HG03571 (cell line): ENCODE measurements at regions not wholly inside any gene's neighbourhood (a gene's known extent, or its start where the extent isn't known, plus 50 kb on each side); places are given as distances from the start of the nearest gene placed in this dataset.

Source experiments
- ATAC-seq: cut with Tn5 transposase; IDR thresholded peaks from one replicate; pipeline ENCODE4 v1.9.1; 2021; ENCODE audit not compliant: unreplicated experiment

DNA sequence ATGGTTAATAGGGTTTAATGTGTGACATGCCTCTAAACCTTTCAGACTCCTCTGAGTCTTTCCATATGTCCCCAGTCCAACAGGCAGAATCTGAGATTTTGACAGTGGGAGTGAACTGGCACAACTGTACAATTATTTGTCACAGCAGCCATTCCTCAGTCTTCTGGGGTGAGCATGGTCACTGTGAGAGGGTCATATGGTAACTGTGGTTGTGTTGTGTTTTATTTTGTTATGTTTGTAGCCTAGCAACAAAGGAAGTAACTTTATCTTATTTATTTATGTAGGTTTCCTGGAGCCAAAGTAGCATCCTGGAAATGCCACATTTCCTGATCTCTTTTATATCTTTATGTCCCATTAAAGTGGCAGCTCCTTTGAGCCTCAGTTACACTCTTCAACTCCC lies 1067.9 kb downstream of the TTLL7 start:
- ATAC-seq: no peak

DNA sequence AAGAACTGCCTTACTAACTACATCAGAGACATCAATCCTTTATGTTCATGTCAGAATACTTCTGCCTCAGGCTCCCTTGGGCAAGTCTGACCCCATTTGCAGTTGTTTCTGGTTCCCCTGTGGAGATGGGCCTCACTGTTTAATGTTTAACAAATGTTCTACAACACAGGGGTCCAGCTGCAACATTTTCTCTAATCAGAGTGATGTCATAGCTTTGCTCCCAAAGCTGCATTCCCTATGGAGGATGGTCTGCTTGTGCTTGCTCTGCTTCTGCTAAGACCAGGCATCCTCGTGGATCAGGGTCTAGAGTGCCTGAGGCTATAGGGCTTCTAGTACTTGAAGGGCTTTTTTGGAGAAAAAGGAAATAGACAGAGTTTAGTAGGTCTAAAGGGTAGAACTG lies 1071.2 kb downstream of the TTLL7 start:
- no peak for ATAC-seq

GRCh38 chr1:82924666-82925065 lies 1074.3 kb downstream of the TTLL7 start:
- ATAC-seq: no peak

DNA sequence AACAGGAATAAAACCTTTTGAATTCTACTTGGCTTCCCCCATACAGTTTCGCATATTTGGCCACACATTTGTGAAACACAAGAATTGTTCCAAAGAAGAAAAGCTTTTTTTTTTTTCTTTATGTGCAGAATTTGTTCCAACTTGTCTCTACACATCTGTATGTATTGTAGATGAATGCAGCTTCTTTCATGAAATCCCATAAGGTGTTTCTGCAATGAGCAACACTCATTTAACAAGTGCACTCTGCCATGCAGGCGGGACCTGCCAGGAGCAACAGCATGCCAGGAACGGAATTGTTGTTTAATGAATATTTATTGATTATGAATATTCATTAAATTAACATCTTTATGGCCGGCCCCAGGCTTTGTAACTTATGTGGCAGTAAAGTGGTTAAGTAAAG lies 1075.0 kb downstream of the TTLL7 start:
- no peak for ATAC-seq

DNA sequence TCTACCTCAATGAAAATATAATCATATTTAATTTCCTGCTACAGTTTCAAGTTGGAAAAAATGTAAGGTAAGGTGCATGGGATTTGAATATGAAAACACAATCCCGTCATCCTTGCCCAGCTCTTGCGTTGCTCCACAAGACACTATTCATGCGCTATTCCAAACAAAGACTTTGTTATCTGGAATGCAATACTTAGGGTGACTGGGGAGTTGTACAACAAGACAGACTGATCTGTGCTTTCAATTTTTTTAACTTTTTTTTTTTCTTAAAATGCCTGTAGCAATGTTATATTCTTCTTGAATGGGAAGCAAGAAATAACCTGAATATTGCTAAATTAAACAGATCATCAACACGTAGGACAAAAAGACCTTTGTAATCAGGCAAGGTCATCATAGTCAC lies 1077.2 kb downstream of the TTLL7 start:
- no peak for ATAC-seq

- ATAC-seq: no peak
Measured at GRCh38 chr1:82920418-82921248, 1078.3 kb downstream of the TTLL7 start.

DNA sequence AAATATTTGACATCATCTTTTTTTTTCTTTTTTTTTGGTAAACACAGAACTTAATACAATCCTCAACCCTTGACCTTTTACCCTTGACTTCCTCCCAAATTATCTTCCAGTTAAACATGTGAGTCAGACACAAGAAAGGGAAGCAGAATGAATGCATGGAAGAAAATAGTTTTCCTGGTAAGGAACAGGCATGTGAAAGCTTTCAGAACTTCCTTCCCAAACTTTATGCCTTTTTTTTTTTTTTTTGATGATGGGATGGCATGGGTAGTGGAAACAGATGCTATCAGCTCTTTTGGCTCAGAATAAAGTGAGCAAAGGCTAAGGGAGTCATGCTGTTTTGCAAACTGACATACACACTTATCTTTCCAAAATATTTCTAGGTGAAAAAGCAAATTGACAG lies 1079.1 kb downstream of the TTLL7 start:
- no peak for ATAC-seq

- no peak for ATAC-seq
Measured at GRCh38 chr1:82907313-82907712, 1091.6 kb downstream of the TTLL7 start.

- no peak for ATAC-seq
Measured at GRCh38 chr1:82903626-82904025, 1095.3 kb downstream of the TTLL7 start.

DNA sequence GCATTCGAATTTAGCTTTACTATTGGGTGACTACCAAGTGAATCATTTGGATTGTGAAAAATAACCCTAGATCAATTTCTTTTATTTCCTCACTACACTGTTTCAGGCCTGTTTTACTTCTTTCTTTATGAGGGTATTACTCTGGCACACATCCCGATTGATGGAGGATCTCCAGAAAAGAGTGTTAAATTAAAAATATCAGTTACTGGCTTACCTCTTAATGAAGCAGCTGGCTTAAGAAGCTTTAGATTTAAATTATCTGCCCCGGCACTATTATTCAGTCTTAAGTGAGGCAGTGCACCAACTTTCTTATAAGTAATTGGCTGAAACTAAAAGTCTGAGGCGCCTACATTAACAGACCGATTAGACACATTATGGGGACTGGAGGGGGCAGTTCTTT lies 1097.4 kb downstream of the TTLL7 start:
- ATAC-seq: no peak

- no peak for ATAC-seq
Measured at GRCh38 chr1:82901118-82901517, 1097.8 kb downstream of the TTLL7 start.

- no peak for ATAC-seq
Measured at GRCh38 chr1:82899017-82899416, 1098.3 kb downstream of the ADGRL2 start.

- no peak for ATAC-seq
Measured at GRCh38 chr1:82897549-82897948, 1096.8 kb downstream of the ADGRL2 start.

- no peak for ATAC-seq
Measured at GRCh38 chr1:82896036-82896435, 1095.3 kb downstream of the ADGRL2 start.

GRCh38 chr1:82894635-82895034 lies 1093.9 kb downstream of the ADGRL2 start:
- ATAC-seq: no peak

- no peak for ATAC-seq
Measured at GRCh38 chr1:82893712-82894470, 1093.2 kb downstream of the ADGRL2 start.

DNA sequence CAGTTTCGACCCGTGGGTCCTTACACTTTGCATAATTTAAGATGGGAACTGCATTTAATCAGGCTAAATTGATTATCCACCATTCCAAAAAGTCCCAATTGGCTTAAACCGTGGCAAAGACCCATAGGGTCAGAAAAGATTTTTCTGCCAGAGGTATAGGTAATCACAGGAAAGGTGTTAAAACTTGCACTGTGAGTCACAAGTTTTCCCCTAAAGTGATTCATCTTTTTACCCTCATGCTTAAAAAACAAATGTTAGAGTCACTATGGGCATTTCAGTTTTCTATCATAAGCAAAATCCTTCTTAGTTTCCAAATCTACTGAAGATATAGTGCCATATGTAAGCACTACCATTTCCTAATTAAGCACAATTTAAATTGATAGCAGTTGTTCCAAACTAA lies 1079.8 kb downstream of the ADGRL2 start:
- ATAC-seq: no peak

- ATAC-seq: no peak
Measured at GRCh38 chr1:82879701-82880305, 1079.1 kb downstream of the ADGRL2 start.

DNA sequence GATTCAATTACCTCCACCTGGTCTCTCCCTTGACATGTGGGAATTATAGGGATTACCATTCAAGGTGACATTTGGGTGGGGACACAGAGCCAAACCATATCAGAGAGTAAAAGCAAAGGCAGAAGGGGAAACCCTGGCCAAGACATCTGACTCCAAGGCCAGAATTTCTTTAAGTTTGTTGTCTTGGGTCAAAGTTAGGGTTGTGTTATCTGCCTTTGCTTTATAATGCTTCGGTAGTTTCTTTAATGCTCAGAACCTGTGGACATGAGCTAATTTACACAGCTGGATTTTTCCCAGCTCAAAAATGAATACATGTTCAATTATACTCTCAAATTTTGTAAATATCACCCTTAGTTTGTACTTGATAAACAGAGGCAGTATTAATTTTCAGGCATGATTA lies 1074.4 kb downstream of the ADGRL2 start:
- no peak for ATAC-seq

GRCh38 chr1:82874041-82874440 lies 1073.3 kb downstream of the ADGRL2 start:
- no peak for ATAC-seq

GRCh38 chr1:82870332-82870731 lies 1069.6 kb downstream of the ADGRL2 start:
- ATAC-seq: no peak

GRCh38 chr1:82867781-82868180 lies 1067.0 kb downstream of the ADGRL2 start:
- no peak for ATAC-seq
